Endothelial cell of umbilical vein (primary cell): ENCODE measurements at regions not wholly inside any gene's neighbourhood (a gene's known extent, or its start where the extent isn't known, plus 50 kb on each side); places are given as distances from the start of the nearest gene placed in this dataset.

Source experiments
- BruUV-seq: library from RNA; stranded (reverse); fragments of 400-500 nt; replicated peaks from 2 replicates; lab custom pipeline; 2021; lab: Mats Ljungman, UMichigan
- CTCF ChIA-PET: fragments of 300-600, 350-600 bp; sonication (Branson Sonifier 250); formaldehyde crosslinking; loops from one replicate; lab custom pipeline; 2021; ENCODE audit warnings: antibody characterized with exemption, inconsistent platforms; lab: Charles Lee
- POLR2A ChIA-PET: fragments of 300-600, 350-600 bp; sonication (Branson Sonifier 250); formaldehyde crosslinking; loops from one replicate; lab custom pipeline; 2021; ENCODE audit warnings: antibody characterized with exemption, inconsistent platforms; lab: Charles Lee
- DNase-seq: peaks from one replicate; pipeline ENCODE4 v3.0.0-alpha.2; 2011; ENCODE audit warnings: low read depth, low spot score
- FAIRE-seq: peaks from 2 replicates; lab custom pipeline; 2011; peaks lifted over from hg19 to GRCh38; lab: Jason Lieb, UNC
- H2AFZ ChIP-seq: 2 replicates; pipeline ENCODE4 v1.6.0; 2012; ENCODE audit warnings: low read depth, low read length, control low read depth, inconsistent platforms
- H3K27ac ChIP-seq: 2 replicates; pipeline ENCODE4 v1.5.1; 2011; ENCODE audit warnings: low read depth, mild to moderate bottlenecking, control low read depth, low read length, moderate library complexity; ENCODE audit not compliant: insufficient read depth
- H3K27me3 ChIP-seq, 2 experiments: 2 replicates each; pipeline versions ENCODE4 v1.6.0 to v1.6.1; 2011; ENCODE audit warnings: low read length in 2 of 2, mixed read lengths in 1 of 2; ENCODE audit not compliant: control insufficient read depth in 2 of 2, insufficient read depth in 2 of 2
- H3K36me3 ChIP-seq, 2 experiments: 2 replicates in 1 of 2; 3 replicates in 1 of 2; pipeline ENCODE4 v1.5.1; 2011; ENCODE audit warnings: low read length in 2 of 2, mild to moderate bottlenecking in 1 of 2, moderate library complexity in 1 of 2; ENCODE audit not compliant: control insufficient read depth in 2 of 2, insufficient read depth in 2 of 2; ENCODE audit errors: extremely low read depth in 1 of 2
- H3K4me1 ChIP-seq: 3 replicates; pipeline ENCODE4 v1.5.1; 2011; ENCODE audit warnings: mild to moderate bottlenecking, low read length; ENCODE audit not compliant: control insufficient read depth, insufficient read depth; ENCODE audit errors: extremely low read depth
- H3K4me2 ChIP-seq: 2 replicates; pipeline ENCODE4 v1.6.1; 2011; ENCODE audit warnings: low read length, control low read depth, mixed read lengths; ENCODE audit not compliant: insufficient read depth
- H3K4me3 ChIP-seq, 3 experiments: fragments of 200-600 bp in 1 of 3; sonication (generic), shearing (Covaris generic) in 1 of 3; replicated peaks in 1 of 3; 2 replicates each; pipeline ENCODE4 v1.5.1; 2011 to 2016; ENCODE audit warnings: control low read depth in 3 of 3, low read length in 3 of 3, mild to moderate bottlenecking in 2 of 3, inconsistent platforms in 1 of 3, low read depth in 1 of 3, moderate library complexity in 1 of 3; ENCODE audit not compliant: insufficient read depth in 1 of 3
- H3K79me2 ChIP-seq: 2 replicates; pipeline ENCODE4 v1.6.0; 2012; ENCODE audit warnings: low read length, inconsistent platforms; ENCODE audit not compliant: control insufficient read depth, insufficient read depth
- H3K9ac ChIP-seq: replicated peaks from 2 replicates; pipeline ENCODE3; 2011; ENCODE audit warnings: low read length, control low read depth; ENCODE audit not compliant: insufficient read depth; ENCODE audit errors: extremely low read depth
- H3K9me1 ChIP-seq: replicated peaks from 3 replicates; pipeline ENCODE4 v1.6.0; 2011; ENCODE audit warnings: mild to moderate bottlenecking, low read length; ENCODE audit not compliant: control insufficient read depth, insufficient read depth; ENCODE audit errors: extremely low read depth
- H3K9me3 ChIP-seq: replicated peaks from 2 replicates; pipeline ENCODE4 v1.5.1; 2012; ENCODE audit warnings: low read length, inconsistent platforms; ENCODE audit not compliant: control insufficient read depth, insufficient read depth
- H4K20me1 ChIP-seq: replicated peaks from 2 replicates; pipeline ENCODE3; 2011; ENCODE audit warnings: mild to moderate bottlenecking, low read length; ENCODE audit not compliant: control insufficient read depth, insufficient read depth; ENCODE audit errors: extremely low read depth
- CTCF ChIP-seq, 2 donors: IDR thresholded peaks; 1 replicate in 1 of 2; 2 replicates in 1 of 2; pipeline ENCODE4 v1.5.1; 2011; ENCODE audit warnings: low read length in 2 of 2, mild to moderate bottlenecking in 2 of 2, moderate library complexity in 2 of 2, control low read depth in 1 of 2, inconsistent platforms in 1 of 2, low read depth in 1 of 2; ENCODE audit not compliant: insufficient read depth in 1 of 2; ENCODE audit errors: extremely low read depth in 1 of 2
- EZH2 ChIP-seq: IDR thresholded peaks from 2 replicates; pipeline ENCODE4 v1.6.1; 2012; ENCODE audit warnings: borderline replicate concordance, low read depth, mild to moderate bottlenecking, moderate library complexity, low read length, inconsistent platforms; ENCODE audit not compliant: severe bottlenecking
- FOS ChIP-seq: IDR thresholded peaks from 2 replicates; pipeline ENCODE4 v1.6.1; 2011; ENCODE audit warnings: mild to moderate bottlenecking, low read length, moderate library complexity, borderline replicate concordance; ENCODE audit not compliant: insufficient read depth
- GATA2 ChIP-seq: IDR thresholded peaks from 2 replicates; pipeline ENCODE4 v1.7.0; 2011; ENCODE audit warnings: low read depth, mild to moderate bottlenecking, moderate library complexity, mixed read lengths, low read length; ENCODE audit not compliant: insufficient read length, insufficient read depth
- JUN ChIP-seq: IDR thresholded peaks from 2 replicates; pipeline ENCODE4 v1.6.1; 2011; ENCODE audit warnings: borderline replicate concordance, low read depth; ENCODE audit not compliant: insufficient read length, insufficient read depth
- MYC ChIP-seq: IDR thresholded peaks from one replicate; pipeline ENCODE4 v1.6.1; 2011; ENCODE audit warnings: mild to moderate bottlenecking, low read depth, low read length
- POLR2A ChIP-seq: IDR thresholded peaks from 2 replicates; pipeline ENCODE4 v1.6.1; 2012; ENCODE audit warnings: low read depth, mild to moderate bottlenecking, control low read depth, low read length
- POLR2AphosphoS5 ChIP-seq: IDR thresholded peaks from 2 replicates; pipeline ENCODE4 v1.6.1; 2012; ENCODE audit warnings: low read depth, mild to moderate bottlenecking, control low read depth, low read length, moderate library complexity; ENCODE audit not compliant: insufficient read depth
- dilution Hi-C: fragments of 300-500 bp; cut with MboI; formaldehyde crosslinking; loops from one replicate; pipeline ENCODE4 v1.15.0; 2019; ENCODE audit warnings: low sequenced_read_pairs; ENCODE audit not compliant: extremely low pct_ligation_motif_present
- intact Hi-C: fragments of 100-400 bp; cut with micrococcal nuclease; formaldehyde crosslinking; loops from one replicate; pipeline ENCODE4 v1.10.0; 2022
- TF ChIP-seq, protein P1 (sequence below): IDR thresholded peaks from 2 replicates; pipeline ENCODE4 v1.6.1; 2011; ENCODE audit not compliant: insufficient read depth, insufficient read length

DNA sequence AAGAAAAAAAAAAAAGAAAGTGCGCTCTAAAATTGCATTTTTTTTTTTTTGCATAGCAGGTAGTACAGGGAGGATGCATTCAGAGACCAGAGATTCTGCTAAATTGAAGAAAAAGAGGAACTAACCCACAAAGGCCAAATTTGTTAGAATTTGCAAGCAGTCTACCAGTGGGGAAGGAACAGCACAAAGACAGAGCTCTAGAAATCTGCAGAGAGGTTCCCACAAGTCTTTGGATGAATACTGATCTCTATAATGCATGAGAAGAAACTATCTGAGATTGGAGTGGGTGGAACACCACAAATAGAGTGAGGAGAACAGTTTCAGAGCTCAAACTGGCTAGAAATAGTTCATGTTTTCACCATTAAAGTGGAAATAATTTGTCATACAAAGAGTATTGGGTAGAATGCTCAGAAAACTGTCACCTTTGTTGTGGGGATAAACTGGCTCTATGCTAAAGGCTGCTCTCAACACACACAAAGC is 79.6 kb upstream of the AHI1 start:
- dilution Hi-C loops (no loop called here), intact Hi-C loops (no loop called here)
- TF ChIP-seq FOS (no peak), CTCF (IDR thresholded peaks at IDR 0.05; ENCODE audit: extremely low read depth in 1 of 2, insufficient read depth in 1 of 2, low read depth in 1 of 2, low read length in 2 of 2) (no peak), POLR2A (no peak), JUN (no peak), MYC (no peak), POLR2AphosphoS5 (no peak), EZH2 (no peak), GATA2 (no peak)
- TF ChIP-seq, protein P1, sequence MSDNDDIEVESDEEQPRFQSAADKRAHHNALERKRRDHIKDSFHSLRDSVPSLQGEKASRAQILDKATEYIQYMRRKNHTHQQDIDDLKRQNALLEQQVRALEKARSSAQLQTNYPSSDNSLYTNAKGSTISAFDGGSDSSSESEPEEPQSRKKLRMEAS, result no peak
- Histone ChIP-seq H4K20me1 (no peaks in the 10 kb centered on the region), H3K9me1 (no peaks in the 10 kb centered on the region), H3K4me1 (no peaks in the 10 kb centered on the region), H3K27ac (no peak overlapping the region), H3K79me2 (no peaks in the 10 kb centered on the region), H3K9me3 (no peaks in the 10 kb centered on the region), H3K4me2 (no peak overlapping the region), H3K4me3 (no peak overlapping the region), H3K36me3 (no peaks in the 10 kb centered on the region), H2AFZ (no peak overlapping the region), H3K9ac (no peak overlapping the region), H3K27me3 (no peaks in the 10 kb centered on the region)
- BruUV-seq, result no TSS peak
- POLR2A ChIA-PET, result no interaction called here
- CTCF ChIA-PET, result no interaction called here
- FAIRE-seq (no peak), DNase-seq (no peak)
